NCI-H82 (cell line): ENCODE measurements at regions not wholly inside any gene's neighbourhood (a gene's known extent, or its start where the extent isn't known, plus 50 kb on each side); places are given as distances from the start of the nearest gene placed in this dataset.
"Not testable (repeated sequence)": the region's sequence is repeated elsewhere in the genome, so short reads cannot be mapped to it uniquely, and the experiment has no call there.

ENCODE experiments used
- DNase-seq: peaks from one replicate; lab custom pipeline; 2025; lab: John Stamatoyannopoulos, UW

- no peak for DNase-seq
These were observed 693.4 kb upstream of the SYT4 start for GRCh38 chr18:43970656-43971055.

- DNase-seq: no peak
These were observed 700.9 kb upstream of the SYT4 start for GRCh38 chr18:43978174-43978573.

GRCh38 chr18:43982582-43982981, 698.1 kb upstream of the SETBP1 start:
- DNase-seq: no peak

DNA sequence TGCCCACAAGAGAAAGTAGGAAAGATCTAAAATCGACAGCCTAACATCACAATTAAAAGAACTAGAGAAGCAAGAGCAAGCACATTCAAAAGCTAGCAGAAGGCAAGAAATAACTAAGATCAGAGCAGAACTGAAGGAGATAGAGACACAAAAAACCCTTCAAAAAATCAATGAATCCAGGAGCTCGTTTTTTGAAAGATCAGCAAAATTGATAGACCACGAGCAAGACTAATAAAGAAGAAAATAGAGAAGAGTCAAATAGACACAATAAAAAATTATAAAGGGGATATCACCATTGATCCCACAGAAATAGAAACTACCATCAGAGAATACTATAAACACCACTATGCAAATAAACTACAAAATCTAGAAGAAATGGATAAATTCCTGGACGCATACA, 693.6 kb upstream of the SETBP1 start:
- DNase-seq: not testable (repeated sequence)

DNA sequence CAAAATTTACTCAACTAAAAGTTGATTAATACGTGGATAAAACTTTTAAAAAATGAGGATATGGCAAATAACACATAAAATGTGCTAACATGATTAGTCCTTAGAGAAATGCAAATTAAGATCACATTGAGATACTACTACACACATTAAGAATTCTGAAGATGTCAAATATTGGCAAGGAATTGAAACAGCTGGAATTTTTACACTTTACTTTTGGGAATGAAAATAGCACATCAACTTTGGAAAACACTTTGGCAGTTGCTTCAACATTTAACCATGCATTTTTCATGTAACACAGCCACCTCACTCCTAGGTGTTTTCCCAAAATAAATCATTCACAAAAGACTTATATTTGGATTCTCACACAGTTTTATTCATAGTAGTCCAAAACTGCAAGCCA, 687.9 kb upstream of the SETBP1 start:
- no peak for DNase-seq

DNA sequence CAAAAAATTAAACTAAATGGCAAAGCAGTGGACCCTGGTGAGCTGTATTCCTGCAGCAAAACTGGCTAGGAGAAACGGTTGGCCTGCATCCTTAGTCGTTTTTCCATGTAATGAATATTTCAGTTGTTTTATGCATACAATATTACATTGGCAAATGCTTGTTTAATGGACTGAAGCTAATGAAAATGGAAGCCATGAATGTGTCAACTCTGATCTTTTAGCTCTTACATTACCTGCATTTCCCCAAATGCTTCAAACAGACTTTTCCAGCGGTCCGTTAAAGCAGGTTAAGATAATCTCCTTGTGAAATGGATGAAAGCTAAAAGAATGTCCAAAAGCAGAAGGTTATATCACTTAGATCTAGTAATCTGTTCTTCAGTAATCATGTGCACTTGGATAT, 686.3 kb upstream of the SETBP1 start:
- DNase-seq: no peak

- DNase-seq: no peak
These were observed 666.8 kb upstream of the SETBP1 start for GRCh38 chr18:44013871-44014270.

GRCh38 chr18:44025421-44025820, 655.3 kb upstream of the SETBP1 start:
- no peak for DNase-seq

GRCh38 chr18:44028109-44028508, 652.6 kb upstream of the SETBP1 start:
- no peak for DNase-seq

- DNase-seq: no peak
These were observed 649.6 kb upstream of the SETBP1 start for GRCh38 chr18:44031063-44031462.

DNA sequence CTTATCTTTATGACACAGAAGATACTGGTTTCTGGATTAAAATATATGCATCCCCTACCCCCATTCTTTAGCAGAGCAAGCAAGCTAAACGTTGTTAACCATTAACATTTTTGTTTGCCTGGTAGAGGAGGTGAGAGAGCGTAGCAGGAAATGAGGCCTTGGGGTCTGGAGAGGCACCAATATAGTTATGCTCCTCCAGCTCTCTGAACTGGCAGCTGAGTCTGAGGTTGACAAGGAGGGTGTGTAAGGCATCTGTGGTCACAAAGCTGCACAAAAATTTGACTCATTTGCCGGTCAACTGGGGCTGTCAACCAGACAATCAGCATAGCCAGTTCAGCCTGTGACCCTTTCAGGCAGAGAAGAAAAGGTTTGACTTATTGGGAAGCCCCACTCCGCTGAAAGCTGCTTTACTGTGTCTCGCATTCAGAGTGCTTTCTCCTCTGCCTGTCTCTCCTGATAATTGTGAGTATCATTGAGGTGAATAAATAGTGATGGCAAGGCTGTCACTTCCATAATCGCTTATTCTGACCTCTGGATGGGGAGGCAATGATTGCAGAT, 647.5 kb upstream of the SETBP1 start:
- DNase-seq: no peak

- no peak for DNase-seq
These were observed 645.1 kb upstream of the SETBP1 start for GRCh38 chr18:44035554-44035953.

GRCh38 chr18:44036501-44036900, 644.2 kb upstream of the SETBP1 start:
- DNase-seq: peak; percentile 3

DNA sequence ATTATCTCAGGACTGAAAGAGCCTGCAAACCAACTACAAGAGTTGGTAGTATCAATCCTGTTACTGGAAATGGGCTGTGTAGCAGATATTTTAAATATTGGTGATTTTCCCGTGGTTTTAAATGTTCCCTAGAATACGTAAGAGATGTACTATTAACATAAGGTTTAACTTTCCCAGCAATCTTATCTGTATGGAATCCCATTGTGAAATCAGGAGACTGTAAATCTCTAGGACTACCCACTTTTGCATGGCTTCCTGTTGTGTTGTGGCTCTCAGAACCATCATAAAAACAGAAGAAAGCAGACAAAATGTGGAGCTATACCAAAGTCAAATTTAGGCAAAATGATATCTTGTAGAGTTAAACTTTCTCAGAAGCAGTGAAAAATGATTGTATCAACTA, 641.5 kb upstream of the SETBP1 start:
- DNase-seq: no peak

DNA sequence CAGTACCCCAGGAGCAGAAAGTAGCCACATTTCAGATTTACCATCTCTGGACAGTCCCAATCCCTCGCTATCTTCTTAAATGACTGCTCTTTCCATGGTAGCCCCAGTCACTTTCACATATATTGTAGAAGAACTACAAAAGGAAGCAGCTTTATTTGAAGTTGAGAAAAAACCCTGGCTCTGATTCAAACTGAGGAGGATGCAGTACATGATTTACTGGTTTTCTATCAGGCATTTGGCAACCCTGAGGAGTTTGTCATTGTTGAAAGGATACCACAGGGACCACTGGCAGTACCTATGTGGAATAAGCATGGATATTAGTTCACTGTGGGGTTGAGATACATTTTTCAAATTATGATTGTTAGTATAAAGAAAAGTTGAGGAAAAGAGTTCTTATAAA, 640.9 kb upstream of the SETBP1 start:
- no peak for DNase-seq

DNA sequence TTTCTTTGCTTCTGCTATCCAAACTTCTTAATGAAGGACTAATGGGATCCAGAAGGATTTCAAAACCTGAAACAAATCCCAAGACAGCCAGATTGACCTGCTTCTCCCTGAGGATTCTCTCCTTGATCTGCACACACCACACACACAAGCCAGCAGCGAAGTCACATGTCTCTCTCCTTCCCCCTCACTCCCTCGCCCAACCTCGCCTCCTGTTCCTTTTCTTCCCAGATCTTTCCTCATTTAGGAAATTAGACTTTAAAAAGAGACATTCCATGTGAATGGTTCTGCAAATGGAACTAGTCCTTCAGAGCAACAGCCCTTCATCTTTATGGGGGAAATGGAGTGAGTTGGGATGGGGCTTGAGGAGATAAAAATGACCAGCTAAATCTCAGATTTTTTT, 639.1 kb upstream of the SETBP1 start:
- DNase-seq: peak; percentile 35

DNA sequence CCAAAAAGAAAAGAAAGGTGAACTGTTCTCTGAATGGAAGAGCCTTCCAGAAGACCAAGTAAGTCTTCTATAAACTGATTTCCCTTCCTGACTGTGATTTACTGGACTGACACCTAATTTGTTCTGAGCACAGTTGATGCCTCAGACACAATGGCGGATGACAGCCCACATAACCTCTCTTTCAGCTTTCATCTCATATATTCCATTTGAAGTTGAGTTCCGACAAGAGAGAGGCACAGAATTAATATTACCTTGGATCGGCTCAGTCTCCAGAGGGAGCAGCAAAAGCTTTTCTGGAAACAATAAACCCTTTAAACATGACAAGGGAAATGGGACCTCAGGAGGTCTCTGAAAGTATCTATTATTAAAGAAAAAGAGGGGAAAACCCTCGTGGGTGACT, 638.7 kb upstream of the SETBP1 start:
- DNase-seq: no peak

GRCh38 chr18:44046376-44046975, 634.2 kb upstream of the SETBP1 start:
- DNase-seq: no peak

DNA sequence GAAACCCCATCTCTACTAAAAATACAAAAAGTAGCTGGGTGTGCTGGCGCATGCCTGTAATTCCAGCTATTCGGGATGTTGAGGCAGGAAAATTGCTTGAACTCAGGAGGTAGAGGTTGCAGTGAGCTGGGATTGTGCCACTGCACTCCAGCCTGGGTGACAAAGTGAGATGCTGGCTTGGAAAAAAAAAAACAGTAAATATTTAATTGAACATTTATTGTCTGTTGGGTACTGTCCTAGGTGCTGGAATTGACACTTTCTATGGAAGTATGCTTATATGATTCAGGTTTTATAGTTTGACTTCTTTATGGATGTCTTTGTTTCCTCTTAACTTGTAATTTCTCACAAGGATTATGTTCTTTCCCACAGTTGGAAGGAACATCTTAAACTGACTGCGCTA, 633.1 kb upstream of the SETBP1 start:
- no peak for DNase-seq

GRCh38 chr18:44048435-44048834, 632.3 kb upstream of the SETBP1 start:
- DNase-seq: no peak

GRCh38 chr18:44048846-44049245, 631.8 kb upstream of the SETBP1 start:
- DNase-seq: no peak

DNA sequence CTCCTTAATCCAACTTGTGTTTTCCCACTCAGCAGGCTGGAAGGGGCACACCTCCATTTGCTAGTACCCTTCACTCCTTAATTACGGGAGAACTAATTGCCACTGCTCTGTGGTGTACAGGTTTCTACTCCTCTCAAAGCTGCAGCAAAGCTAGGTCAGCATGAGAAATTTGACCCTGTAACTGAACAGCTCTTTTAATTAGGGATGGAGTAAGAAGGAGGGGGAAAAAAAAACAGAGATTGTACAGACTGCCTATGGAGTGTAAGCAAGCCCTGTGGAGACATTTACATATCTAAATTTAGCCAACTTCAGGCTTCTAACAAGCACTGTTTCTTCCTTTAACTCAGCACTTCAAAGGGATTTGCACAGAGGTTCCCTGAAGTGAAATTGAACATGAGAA, 629.7 kb upstream of the SETBP1 start:
- DNase-seq: no peak

DNA sequence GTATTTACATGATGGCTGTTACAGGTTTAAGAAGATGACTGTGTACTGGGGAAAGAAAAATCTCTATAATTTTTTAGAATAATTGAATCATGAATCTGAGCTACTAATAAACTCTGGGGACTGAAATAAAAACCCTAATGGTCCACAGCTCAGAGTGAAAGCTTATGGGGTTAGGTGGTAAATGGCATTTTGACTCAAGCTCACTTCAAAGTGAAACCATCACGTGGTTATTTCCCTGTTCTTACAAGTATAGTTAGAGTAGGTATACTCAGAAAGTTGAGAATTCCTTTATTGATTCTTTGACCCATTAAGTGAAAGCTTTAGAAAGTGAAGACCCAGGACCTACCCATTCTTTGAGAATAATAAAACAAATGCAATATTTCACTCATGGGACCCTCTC, 626.2 kb upstream of the SETBP1 start:
- no peak for DNase-seq

DNA sequence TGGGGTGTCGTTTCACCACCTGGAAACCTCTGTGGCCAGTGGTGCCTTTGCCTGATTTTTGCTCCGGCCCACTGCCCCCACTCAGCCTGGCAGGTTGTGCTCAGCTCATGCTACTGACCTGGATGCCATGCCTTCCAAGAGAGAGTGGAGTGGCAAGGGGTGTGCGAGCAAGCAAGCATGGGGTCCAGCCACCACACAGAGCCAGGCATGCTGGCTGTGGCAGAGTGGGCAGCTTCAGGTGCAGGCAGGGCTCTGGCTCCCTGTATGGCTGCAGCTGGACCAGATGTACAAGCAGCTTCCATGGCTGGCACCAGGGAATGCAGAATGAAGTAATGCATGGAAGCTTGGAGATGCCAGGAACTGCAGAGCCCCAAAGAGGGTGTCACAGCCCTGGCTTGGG, 620.5 kb upstream of the SETBP1 start:
- no peak for DNase-seq
